GM21723 (cell line): ENCODE measurements at regions not wholly inside any gene's neighbourhood (a gene's known extent, or its start where the extent isn't known, plus 50 kb on each side); places are given as distances from the start of the nearest gene placed in this dataset.

ENCODE experiments used
- ATAC-seq: cut with Tn5 transposase; IDR thresholded peaks from one replicate; pipeline ENCODE4 v1.9.1; 2021; ENCODE audit warnings: mild to moderate bottlenecking, moderate library complexity; ENCODE audit not compliant: unreplicated experiment

DNA sequence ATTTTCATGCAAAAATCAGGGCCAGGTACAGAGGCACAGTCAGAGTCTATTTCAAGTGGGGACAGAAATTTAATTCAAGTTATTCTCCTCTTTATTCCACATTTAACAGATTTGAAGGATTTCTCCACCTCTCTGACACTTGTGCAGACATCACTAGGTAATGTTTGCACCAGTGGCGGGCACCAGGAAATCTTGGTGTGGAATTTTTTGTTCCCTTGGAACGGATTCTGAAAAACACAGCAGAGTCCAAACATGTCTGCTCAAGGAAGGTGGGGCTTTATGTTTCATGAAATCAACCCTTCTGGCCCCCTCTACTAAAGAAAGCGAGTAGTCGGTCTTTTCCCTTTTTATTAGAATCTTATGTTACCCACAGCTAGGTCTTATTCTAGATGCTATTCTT lies 271.2 kb upstream of the MDFIC2 start:
- no peak for ATAC-seq

DNA sequence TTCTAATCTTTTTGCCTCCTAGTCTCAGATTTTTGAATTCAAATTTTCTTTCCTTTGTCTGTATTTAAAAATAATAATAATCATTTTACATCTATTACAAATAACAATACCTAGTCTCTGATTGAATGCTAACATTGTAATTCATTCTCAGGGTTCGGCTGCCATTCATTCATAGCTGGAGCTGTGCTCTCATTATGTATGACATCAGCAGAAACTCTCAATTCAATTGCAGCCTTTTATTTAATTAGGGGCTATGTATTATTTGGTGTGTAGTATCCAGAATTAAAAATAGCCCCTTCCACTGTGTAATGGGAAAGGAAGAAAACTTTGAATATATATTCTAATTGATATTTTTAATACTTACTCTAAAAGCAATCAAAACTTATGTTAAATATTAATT lies 270.4 kb upstream of the MDFIC2 start:
- no peak for ATAC-seq

DNA sequence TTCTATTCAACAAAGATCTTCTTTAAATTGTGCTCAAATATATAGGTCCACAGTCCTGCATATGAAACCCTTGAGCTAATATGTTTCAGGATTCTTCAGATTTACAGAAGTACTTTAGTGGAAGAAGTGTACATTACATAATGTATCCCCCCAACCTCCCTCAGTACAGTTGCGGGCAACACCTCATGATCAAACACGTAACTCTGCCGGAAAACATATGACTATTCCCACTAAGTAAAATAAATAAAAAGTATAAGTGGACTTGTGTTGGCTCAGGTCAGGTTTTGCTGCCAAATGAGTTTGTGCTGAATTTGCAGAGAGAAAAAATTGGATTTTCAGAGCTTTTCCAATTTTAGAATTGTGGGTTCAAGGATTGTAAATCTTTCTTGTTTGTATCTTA lies 267.6 kb upstream of the MDFIC2 start:
- no peak for ATAC-seq

DNA sequence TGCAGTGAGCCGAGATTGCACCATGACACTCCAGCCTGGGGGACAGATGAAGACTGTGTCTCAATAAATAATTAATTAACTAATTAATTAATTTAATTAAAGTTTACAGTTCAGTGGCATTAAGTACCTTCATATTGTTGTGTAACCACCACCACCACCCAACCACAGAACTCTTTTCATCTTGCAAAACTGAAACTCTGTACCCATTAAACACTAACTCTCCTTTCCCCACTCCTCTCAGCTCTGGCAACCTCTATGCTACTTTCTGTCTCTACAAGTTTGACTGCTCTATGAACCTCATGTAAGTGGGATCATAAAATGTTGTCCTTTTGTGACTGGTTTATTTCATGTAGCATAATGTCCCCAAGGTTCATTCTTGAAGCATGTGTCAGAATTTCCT lies 259.3 kb upstream of the MDFIC2 start:
- ATAC-seq = no peak

DNA sequence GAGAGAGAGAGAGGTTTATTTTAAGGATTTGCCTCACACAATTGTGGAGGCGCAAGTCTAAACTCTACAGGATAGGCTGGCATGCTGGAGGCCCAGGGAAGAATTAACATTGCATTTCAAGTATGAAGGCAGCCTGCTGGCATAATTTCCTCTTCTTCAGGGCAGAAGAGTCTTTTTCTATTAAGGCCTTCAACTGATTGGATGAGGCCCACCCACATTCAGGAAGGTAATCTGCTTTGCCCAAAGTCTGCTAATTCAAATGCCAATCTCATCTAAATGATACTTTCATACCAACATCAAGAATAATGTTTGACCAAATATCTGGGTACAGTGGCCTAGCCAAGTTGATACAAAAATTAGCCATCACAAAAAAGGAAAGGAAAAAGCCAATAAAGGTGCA lies 258.1 kb upstream of the MDFIC2 start:
- no peak for ATAC-seq

DNA sequence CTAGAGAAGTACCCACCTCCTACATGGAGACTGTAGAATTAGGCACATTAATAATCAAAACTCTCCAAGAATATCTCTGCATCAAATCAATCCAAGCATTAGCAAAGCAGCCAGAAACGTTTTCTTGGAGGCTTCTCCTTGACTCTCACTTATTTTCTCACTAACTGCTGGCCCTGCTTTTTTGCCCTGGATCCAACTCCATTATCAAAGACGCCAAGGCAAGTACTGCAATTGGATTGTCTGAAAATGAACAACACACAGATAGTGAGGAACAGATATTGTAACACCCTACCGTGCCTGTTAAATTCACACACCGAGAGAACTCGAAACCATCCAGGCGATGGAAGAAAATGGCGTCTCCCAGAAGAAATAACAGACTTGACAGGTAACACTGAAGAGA lies 256.2 kb upstream of the MDFIC2 start:
- no peak for ATAC-seq

DNA sequence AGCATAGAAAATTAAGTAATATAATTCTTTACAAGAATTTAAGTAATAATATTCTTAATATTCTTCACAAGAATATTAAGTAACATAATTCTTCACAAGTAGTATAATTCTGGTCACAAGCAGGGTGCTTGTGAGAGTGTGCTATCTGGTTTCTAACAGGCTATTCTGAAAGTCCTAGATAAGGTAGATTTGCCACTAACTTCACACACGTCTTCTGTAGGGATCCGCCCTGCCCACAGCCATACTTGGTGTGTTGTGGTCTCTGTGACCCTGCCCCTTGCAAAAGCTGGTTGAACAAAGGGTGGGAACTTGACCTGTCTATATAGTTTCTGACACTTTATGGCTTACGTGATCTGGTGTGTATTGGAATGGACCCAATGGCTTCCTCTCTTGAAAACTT lies 253.4 kb upstream of the MDFIC2 start:
- no peak for ATAC-seq

DNA sequence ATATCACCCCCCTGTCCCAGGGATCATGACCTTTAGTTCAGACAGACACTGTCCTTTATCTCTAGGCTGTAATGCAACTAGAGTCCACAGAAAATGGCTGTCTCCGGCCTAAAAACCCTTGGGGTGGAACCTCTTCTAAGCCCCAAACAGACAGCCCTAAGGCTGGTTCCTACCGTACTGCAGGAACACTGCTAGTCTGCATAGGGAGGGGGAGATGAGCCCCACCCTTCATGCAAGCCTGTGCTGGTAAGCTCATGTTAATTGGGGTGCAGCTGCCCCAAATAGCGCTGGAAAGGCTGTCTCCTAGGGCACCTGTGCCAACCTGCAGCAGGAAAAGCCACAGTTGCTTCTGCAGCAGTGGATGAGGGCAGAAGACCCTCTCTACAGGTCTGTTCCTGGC lies 252.1 kb upstream of the MDFIC2 start:
- no peak for ATAC-seq

DNA sequence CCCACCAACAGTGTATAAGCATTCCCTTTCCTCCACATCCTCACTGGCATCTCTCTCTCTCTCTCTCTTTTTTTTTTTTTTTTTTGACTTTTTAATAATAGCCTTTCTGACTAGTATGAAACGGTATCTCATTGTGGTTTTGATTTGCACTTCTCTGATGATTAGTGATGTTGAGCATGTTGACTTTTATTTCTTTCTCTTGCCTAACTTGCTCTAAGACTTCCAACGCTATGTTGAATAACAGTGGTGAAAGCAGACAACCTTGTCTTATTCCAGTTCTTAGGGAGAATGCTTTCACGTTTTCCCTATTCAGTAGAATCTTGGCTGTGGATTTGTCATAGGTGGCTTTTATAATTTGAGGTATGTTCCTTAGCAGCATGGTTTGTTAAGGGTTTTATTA lies 249.4 kb upstream of the MDFIC2 start:
- no peak for ATAC-seq

DNA sequence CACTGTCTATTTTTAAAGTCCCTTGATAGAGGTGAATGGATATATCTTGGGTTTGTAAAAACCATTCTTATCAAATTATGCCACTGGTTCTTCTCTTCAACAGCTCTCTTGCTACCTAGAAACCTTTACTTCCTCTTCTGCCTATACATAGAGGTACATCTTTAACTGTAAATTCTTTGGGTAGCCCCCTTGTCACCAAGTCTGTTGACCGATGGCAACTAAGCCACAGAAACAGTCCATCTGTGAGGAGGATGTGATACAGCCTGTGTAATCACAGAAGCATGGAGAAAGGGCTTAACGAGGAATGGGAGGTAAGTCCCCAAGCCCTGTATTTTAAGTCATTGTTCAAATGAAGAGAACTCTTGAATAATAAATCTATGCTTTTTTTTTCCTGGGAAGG lies 246.5 kb upstream of the MDFIC2 start:
- no peak for ATAC-seq

DNA sequence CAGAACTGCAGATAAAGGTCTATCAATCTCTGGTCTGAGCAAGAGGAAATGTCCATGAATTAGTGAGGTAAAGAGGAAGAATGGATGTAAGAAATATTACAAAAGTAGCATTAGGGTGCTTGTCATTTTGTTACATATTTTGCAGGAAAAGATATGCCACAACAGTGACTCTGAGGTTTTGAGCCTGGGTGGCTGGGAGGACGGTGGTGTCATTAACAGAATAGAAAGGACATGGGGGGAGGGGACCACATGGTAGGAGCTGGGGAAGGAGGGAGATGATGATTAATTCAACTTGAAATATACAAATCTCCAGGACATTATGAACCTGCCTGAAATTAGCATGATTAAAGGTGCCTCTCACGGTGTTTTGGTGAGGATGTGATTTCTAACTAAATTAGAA lies 245.5 kb upstream of the MDFIC2 start:
- no peak for ATAC-seq

DNA sequence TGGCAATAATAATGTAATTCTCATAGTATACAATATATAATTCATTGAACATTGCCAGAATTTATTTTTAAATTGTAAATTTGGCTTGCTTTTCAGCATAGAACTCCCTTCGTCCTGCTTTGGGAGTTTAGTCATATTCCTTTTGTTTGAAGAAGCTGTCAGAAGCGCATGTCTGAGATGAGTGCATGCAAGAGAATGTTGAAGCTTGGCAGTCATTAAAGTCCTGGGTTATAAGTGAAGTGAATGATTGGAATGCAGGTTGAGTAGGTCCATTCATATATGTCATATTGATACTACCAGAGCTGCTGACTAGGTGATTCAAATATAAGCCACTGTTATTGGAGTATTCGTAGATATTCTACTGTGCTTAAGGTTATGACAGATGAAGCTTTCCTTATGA lies 243.6 kb upstream of the MDFIC2 start:
- no peak for ATAC-seq

DNA sequence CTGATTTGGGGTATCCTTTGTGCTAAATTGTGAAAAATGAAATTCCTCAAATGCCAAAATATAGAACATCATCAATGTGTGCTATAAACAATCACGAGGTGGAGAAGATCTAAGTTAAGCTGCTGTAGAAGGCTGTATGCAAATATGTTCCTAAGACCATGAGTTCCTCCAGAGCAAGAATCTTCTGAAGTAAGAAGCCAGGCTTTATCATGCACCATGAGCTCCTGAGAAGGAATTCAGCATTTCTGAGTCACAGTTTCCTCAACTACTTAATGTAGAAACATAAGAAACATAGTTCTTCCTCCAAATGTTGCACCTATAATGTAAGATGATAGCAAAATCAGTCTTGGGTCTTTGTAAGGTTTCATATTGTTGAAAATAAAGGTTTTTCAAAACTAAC lies 241.7 kb upstream of the MDFIC2 start:
- no peak for ATAC-seq

DNA sequence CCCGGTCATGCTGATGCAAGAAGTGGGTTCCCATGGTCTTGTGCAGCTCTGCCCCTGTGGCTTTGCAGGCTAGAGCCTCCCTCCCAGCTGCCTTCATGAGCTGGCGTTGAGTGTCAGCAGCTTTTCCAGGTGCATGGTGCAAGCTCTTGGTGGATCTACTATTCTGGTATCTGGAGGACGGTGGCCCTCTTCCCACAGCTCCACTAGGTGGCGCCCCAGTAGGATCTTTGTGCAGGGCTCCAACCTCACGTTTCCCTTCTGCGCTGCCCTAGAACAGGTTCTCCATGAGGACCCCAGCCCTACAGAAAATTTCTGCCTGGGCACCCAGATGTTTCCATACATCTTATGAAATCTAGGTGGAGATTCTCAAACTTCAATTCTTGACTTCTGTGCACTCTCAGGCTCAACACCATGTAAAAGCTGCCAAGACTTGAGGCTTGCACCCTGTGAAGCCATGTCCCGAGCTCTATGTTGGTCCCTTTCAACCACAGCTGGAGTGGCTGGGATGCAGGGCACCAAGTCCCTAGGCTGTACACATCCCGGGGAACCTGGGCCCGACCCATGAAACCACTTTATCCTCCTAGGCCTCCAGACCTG lies 238.4 kb upstream of the MDFIC2 start:
- peak; percentile 91 for ATAC-seq

DNA sequence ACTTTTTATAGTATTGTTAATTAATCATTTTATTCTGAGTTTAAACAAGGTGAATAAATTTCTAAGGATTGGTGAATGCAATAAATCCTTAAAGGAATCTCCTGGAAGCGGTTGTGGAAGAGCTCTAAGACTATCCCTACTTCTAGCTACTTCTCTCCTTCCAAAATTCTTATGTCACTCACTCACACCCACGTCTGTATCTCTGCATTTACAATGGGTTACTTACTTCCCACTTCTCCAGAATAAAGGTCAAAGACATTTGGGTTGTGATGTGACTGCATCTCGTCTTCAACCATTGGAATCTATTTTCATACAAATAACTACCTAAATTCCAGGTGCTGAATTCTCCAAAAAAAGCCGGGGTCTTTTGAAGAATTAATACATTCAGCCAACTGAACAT lies 234.2 kb upstream of the MDFIC2 start:
- no peak for ATAC-seq

DNA sequence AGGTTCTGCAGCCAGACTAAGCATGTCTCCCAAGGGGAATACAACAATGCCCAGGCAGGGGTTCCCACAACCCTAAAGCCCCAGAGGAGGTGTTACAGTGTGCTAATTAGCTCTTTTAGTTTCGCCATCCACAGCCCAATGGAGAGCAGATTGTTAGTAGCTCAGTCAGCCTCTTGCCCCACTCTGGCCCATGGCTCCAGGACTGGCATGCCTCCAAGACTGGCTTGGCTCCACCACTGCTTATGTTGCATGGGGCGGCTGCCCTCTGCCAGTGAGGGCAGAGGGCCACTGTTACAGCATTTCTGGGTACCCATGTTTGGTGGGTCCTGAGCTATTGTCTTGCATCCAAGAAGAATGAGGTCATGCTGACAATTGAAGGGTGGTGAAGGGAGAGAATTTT lies 231.1 kb upstream of the MDFIC2 start:
- ATAC-seq = no peak

DNA sequence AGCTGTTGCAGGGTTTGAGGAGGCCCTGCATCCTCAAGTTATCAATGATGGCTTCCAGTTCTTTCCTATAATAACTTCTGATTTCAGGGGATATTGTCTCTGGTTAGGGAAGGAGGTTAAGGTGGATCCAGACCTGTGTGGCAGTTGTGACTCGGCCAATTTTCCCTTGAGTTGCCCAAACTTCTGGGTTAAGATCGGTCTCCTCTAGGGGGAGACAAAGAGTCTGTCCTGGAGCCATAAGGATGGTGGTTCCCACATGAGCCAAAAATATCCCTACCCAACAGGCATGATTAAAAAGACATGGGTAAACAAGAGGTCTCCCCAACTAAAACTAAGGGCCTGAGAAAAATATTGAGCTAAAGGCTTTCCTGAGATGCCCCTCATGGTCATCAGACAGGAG lies 227.5 kb upstream of the MDFIC2 start:
- no peak for ATAC-seq

DNA sequence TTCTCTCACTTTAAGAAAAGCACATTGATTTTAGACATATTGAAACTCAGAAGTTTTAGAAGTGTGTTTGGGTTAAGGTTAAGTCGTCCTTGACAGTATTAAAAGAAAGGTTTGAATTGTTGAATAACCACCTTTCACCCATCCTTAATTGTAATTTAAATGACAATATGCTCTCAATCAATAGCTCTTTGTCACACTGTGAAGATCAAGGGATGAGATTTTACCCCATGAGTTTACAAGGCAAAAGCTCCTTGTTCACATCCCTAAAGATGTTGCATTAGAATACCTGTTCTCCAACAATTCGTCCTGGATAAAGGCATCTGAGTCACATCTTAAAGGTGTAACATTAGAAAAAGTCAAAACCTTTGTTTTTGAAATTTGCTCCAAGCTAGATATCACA lies 220.4 kb upstream of the MDFIC2 start:
- no peak for ATAC-seq

DNA sequence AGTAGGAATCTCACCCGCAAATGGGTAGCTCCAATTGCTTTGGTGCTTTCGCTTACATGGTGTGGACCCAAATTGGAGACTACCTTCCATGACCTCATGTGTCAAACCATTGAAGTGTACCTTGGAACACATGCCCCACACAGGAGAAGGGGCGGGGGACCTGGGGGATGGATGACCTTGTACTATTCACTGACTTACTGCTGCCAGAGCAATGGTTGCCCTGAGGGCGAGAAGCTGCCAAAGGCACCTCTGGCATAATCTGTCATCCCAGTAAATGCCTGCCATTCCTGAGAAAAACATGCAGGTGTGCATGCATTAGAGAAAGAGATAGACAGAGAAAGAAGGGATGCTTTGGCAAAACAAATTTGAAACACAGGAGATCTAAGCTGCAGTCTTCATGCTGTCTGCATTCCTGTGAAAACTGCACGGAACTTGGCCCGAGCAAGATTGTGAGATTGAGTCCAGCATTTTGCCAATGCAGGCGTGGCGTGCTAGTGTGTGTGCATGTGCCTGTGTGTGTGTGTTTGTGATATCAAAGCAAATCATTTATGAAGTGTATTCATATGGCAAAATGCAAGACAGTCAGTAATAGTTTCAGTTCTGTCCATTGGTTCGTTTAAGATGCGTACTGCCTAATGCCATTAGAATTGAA lies 219.5 kb upstream of the MDFIC2 start:
- ATAC-seq = no peak

DNA sequence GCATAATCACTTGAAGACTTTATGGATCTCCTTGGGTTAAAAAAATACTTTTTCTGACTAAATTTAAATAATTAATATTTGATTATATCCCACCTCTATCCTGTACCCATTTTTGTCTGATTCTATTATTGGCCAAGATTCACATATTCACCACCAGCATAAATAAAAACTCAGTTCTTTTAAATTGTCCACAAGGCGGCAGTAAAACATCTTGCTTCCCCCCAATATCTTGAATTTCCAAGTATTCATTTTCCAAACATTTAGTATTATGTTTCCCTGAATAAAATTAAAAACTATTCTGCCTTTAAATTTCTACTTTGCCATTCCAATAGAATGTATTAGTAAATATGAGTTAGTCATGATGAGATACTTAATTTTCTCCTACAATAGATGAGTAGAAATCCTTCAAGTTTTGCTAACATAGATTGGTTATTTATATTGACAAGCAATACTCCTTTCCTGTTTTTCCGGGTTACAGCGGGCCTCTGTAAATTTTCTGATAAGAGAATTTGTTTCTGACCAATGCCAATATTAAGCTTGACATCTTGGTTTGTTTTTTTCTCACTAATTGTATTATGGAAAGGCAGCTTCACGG lies 218.7 kb upstream of the MDFIC2 start:
- no peak for ATAC-seq

DNA sequence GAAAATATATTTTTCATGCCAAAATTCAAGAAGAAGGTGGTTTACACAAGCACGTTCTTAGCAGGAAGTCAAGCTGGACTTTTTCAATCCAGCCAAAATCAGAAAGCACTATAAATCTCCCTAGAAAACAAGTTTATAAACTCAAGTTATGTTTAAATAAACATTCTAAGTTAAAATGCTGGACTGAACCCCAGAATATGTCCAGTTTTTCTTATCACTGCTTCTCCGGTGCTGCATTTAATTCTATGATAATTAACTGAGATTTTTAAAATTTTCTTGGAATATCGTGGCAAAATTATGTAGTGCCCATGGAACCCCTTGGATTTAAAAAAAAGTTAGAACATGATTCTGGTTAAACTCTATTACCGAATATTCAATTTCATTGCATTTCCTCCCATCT lies 218.2 kb upstream of the MDFIC2 start:
- ATAC-seq = no peak

DNA sequence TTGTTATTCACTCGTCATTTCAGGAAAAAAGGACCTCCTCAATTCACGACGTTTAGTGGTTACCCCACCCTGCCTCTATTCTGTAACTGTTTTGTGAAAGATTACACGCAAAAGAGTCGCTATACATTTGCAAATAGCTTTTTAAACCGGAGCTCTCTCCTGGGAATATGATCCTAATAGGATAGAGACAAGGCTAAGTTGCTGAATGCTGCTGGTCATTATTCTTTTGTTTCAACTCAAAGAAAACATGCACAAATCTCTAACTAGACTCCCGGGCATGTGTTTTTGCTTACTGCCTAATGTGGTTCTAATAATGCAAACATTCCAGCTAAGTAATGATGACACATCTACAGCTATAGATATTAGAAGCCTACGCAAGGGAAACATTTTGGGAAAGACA lies 214.6 kb upstream of the MDFIC2 start:
- no peak for ATAC-seq
